Transverse colon (tissue), 4 donors: ENCODE measurements at regions not wholly inside any gene's neighbourhood (a gene's known extent, or its start where the extent isn't known, plus 50 kb on each side); places are given as distances from the start of the nearest gene placed in this dataset.

Experiments
- DNase-seq: peaks from one replicate; pipeline ENCODE4 v3.0.0-alpha.2; 2019
- H3K27ac ChIP-seq, 4 donors: fragments of 200-600 bp; sonication (generic); 2 replicates each; pipeline ENCODE4 v1.5.1; 2016 to 2018; ENCODE audit warnings: inconsistent platforms in 4 of 4
- H3K27me3 ChIP-seq: fragments of 200-600 bp; sonication (generic); 2 replicates; pipeline ENCODE4 v1.5.1; 2017; ENCODE audit warnings: inconsistent platforms
- H3K36me3 ChIP-seq, 4 donors: fragments of 200-600 bp; sonication (generic); 2 replicates each; pipeline ENCODE4 v1.5.1; 2017 to 2019; ENCODE audit warnings: inconsistent platforms in 4 of 4
- H3K4me1 ChIP-seq, 4 donors: fragments of 200-600 bp; sonication (generic); 2 replicates each; pipeline ENCODE4 v1.5.1; 2017 to 2020; ENCODE audit warnings: inconsistent platforms in 4 of 4
- H3K4me3 ChIP-seq, 4 donors: fragments of 200-600 bp; sonication (generic); 1 replicate in 1 of 4; 2 replicates in 3 of 4; pipeline versions ENCODE4 v1.5.1 to v1.6.1; 2017 to 2019; ENCODE audit warnings: inconsistent platforms in 4 of 4
- H3K9me3 ChIP-seq, 2 donors: fragments of 200-600 bp; sonication (generic); 2 replicates each; pipeline ENCODE4 v1.5.1; 2017 to 2019; ENCODE audit warnings: inconsistent platforms in 2 of 2
- CTCF ChIP-seq, 5 experiments: fragments of 200-600 bp in 3 of 5; fragments of 450-650 bp in 2 of 5; sonication (generic) in 3 of 5; IDR thresholded peaks; 1 replicate in 2 of 5; 2 replicates in 3 of 5; pipeline ENCODE4 v1.5.1; 2016 to 2017; ENCODE audit warnings: antibody characterized with exemption in 5 of 5, inconsistent platforms in 3 of 5, mild to moderate bottlenecking in 2 of 5, moderate library complexity in 1 of 5
- EP300 ChIP-seq: sonication (generic); formaldehyde crosslinking; IDR thresholded peaks from one replicate; pipeline ENCODE4 v1.6.1; 2017; ENCODE audit warnings: antibody characterized with exemption, low read depth
- POLR2A ChIP-seq: fragments of 450-650 bp; IDR thresholded peaks from one replicate; pipeline ENCODE4 v1.6.1; 2016; ENCODE audit warnings: antibody characterized with exemption, mild to moderate bottlenecking, moderate library complexity
- POLR2AphosphoS5 ChIP-seq, 3 donors: sonication (generic); formaldehyde crosslinking; IDR thresholded peaks; one replicate each; pipeline ENCODE4 v1.6.1; 2016; ENCODE audit warnings: antibody characterized with exemption in 3 of 3
- WGBS, 2 donors: methylation state at CpG; one replicate each; pipeline ENCODE4 v1.1.5; 2018; ENCODE audit warnings: low coverage in 1 of 2; 5-methylcytosine and 5-hydroxymethylcytosine counted together
- in situ Hi-C, 4 donors: fragments of 200-750 bp; cut with MboI; loops; one replicate each; pipeline versions ENCODE4 v1.15.0 to v1.15.1; 2017; ENCODE audit warnings: low sequenced_read_pairs in 3 of 4, low pct_ligation_motif_present in 1 of 4, low pct_unique_long_range_greater_than_20kb in 1 of 4
- intact Hi-C: fragments of 100-400 bp; cut with DNase I; formaldehyde crosslinking; loops from one replicate; pipeline ENCODE4 v1.15.1; 2023; ENCODE audit warnings: low total_unique reads

GRCh38 chr5:10091701-10092100, 158.0 kb downstream of the ATPSCKMT start:
- no peak for DNase-seq
- Histone ChIP-seq H3K9me3 (no peaks in the 10 kb centered on the region), H3K27ac (no peak overlapping the region), H3K4me1 (no peaks in the 10 kb centered on the region), H3K36me3 (no peaks in the 10 kb centered on the region), H3K4me3 (no peak overlapping the region), H3K27me3 (no peaks in the 10 kb centered on the region)
- in situ Hi-C loops (no loop called here), intact Hi-C loops (no loop called here)
- TF ChIP-seq CTCF (IDR thresholded peaks at IDR 0.05) (no peak), EP300 (no peak)
- WGBS, 2 donors: 55 to 67% methylated on average over 1 to 4 of the region's 4 CpGs

GRCh38 chr5:10090074-10090473, 159.6 kb downstream of the ATPSCKMT start:
- TF ChIP-seq POLR2A (no peak), EP300 (no peak)
- H3K27ac ChIP-seq: no peak overlapping the region
- in situ Hi-C loops: no loop called here
- no peak for DNase-seq
- no peaks in the 10 kb centered on the region for H3K36me3 ChIP-seq
- H3K9me3 ChIP-seq: no peaks in the 10 kb centered on the region
- H3K27me3 ChIP-seq: no peaks in the 10 kb centered on the region
- intact Hi-C loops: no loop called here
- no peaks in the 10 kb centered on the region for H3K4me1 ChIP-seq
- WGBS, 2 donors: 56 to 60% methylated on average over 2 of the region's 2 CpGs
- H3K4me3 ChIP-seq: no peak overlapping the region

GRCh38 chr5:10085185-10085584, 164.5 kb downstream of the ATPSCKMT start:
- no peaks in the 10 kb centered on the region for H3K27me3 ChIP-seq
- in situ Hi-C loops (no loop called here), intact Hi-C loops (no loop called here)
- H3K27ac ChIP-seq: no peak overlapping the region
- no peaks in the 10 kb centered on the region for H3K9me3 ChIP-seq
- no peaks in the 10 kb centered on the region for H3K4me1 ChIP-seq
- TF ChIP-seq POLR2A (no peak), POLR2AphosphoS5 (IDR thresholded peaks at IDR 0.05) (no peak), CTCF (IDR thresholded peaks at IDR 0.05) (no peak), EP300 (no peak)
- H3K4me3 ChIP-seq: no peak overlapping the region
- no peaks in the 10 kb centered on the region for H3K36me3 ChIP-seq
- DNase-seq: no peak
- 91% methylated on average over 5 of the region's 5 CpGs; no CpG with 5 or more reads in 1 of the 2 donors for WGBS, 2 donors

- H3K27ac ChIP-seq: no peak overlapping the region
- no peaks in the 10 kb centered on the region for H3K36me3 ChIP-seq
- no peaks in the 10 kb centered on the region for H3K27me3 ChIP-seq
- in situ Hi-C loops: no loop called here
- 33 to 76% methylated on average over 1 to 4 of the region's 4 CpGs for WGBS, 2 donors
- no peak overlapping the region for H3K4me3 ChIP-seq
- H3K9me3 ChIP-seq: no peaks in the 10 kb centered on the region
- no peak for TF ChIP-seq EP300
- TF ChIP-seq CTCF (IDR thresholded peaks at IDR 0.05): no peak
- no peak for TF ChIP-seq POLR2AphosphoS5 (IDR thresholded peaks at IDR 0.05)
- TF ChIP-seq POLR2A: no peak
- intact Hi-C loops: no loop called here
- DNase-seq: no peak
- no peaks in the 10 kb centered on the region for H3K4me1 ChIP-seq
Measured at GRCh38 chr5:10081584-10081983, 168.1 kb downstream of the ATPSCKMT start.

GRCh38 chr5:10077791-10078545, 171.7 kb downstream of the ATPSCKMT start:
- TF ChIP-seq CTCF (IDR thresholded peaks at IDR 0.05) (no peak), POLR2AphosphoS5 (IDR thresholded peaks at IDR 0.05) (no peak), POLR2A (no peak), EP300 (no peak)
- Histone ChIP-seq H3K27ac (no peak overlapping the region), H3K9me3 (no peaks in the 10 kb centered on the region), H3K4me1 (no peaks in the 10 kb centered on the region), H3K36me3 (no peaks in the 10 kb centered on the region), H3K4me3 (no peak overlapping the region), H3K27me3 (no peaks in the 10 kb centered on the region)
- in situ Hi-C loops (no loop called here), intact Hi-C loops (no loop called here)
- DNase-seq: no peak
- WGBS, 2 donors: 75 to 78% methylated on average over 6 to 11 of the region's 11 CpGs
